GM19397 (cell line): ENCODE measurements at regions not wholly inside any gene's neighbourhood (a gene's known extent, or its start where the extent isn't known, plus 50 kb on each side); places are given as distances from the start of the nearest gene placed in this dataset.

Experiments used
- ATAC-seq: cut with Tn5 transposase; IDR thresholded peaks from one replicate; pipeline ENCODE4 v1.9.1; 2021; ENCODE audit warnings: mild to moderate bottlenecking, moderate library complexity; ENCODE audit not compliant: unreplicated experiment

DNA sequence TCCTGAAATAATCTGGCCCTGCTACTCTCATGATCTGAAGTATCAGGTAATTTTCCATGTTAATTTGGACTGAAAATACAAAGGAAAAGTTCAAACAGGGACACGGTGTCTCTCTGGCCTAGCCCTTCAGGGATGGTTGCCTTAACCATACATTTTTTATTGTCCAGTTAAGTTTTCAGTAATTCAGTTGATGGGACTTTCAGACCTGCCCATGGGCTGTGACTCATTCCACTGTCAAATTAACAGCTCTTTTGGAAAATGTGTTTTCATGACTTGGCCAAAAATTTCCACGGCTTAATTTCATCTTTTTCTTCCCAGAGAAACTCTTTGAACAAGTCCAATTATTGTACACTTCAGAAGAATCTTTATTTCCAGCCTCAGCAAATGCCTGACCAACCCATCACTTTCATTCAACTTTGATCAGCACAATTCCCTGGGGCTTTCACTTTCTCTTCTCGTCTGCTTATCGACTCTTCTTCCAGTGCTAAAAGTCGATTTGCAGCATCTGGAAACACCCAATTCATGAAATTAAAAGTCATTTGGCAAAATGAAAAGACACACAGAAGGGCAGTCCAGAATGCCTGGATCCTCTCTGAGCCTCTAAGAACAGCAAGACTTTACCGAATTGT is 293.9 kb downstream of the RAB28 start:
- no peak for ATAC-seq

DNA sequence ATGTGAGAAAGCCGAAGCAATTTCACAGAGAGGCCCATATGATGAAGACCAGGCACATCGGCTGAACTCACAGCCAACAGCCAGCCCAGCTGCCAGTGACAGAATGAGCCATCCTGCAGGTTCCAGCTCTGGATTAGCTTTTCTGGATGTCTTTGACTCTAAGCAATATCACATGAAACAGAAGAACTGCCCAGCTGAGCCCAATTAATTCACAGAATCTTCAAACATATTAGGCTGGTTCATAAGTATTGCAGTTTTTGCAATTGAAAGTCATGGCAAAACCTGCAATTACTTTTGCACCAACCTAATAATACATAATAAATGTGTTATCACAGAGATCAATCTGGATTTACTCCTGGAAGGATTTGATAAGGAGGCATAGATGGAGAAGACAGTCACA is 299.9 kb downstream of the RAB28 start:
- ATAC-seq, result no peak

DNA sequence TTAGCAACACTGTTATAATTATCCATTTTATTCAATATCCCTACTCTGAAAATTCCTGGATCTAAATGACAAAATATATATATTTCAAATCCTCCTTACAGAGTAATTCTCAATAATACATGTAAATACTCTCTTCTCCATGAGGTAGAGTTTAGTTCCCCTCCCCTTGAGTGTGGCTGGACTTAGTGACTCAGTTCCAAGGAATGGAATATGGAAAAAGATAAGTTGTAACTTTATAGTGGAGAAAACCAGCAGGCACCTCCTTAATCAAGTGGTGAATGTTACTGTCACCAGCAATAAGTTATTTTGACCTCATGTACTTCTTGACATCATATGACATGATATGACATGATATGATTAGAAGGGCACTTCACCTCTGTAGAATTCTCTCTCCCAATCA is 302.0 kb downstream of the RAB28 start:
- ATAC-seq, result no peak

DNA sequence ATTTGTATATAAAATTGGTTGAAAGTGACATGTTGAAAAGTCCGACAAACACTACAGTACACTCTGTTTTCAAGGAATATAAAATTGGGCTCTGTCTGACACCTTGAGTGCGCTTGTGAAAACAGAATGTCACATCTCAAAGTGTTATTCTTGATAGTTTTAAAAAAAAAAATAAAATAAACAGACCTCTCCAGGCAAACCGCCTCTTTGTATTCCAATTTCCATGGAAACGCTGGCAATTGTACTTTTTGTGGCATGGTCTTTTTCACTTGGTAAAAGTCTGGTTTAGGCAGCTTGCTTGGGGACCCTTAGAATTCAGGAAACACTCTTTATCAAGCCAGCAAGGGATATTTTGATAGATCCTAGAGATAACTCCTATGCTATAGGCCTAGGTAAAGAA is 302.5 kb downstream of the RAB28 start:
- no peak for ATAC-seq

DNA sequence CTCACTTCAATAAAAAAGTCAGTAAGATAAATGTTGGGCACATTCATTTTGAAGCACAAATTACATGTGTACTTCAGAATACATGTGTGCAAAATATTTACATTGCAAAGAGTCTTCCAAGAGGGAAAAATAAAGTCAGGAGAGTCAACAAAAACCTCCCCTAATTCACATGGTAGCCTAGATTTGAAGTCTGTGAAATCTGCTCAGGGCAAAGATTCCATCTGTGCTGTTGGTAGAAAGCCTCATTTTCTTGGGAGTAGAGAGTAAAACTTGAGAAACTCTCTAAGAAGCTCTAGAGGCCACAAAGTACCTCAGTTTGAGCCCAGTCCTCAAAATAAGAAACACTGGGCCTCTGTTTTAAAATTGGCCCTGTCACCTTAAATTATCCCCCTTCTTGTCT is 303.4 kb downstream of the RAB28 start:
- no peak for ATAC-seq

DNA sequence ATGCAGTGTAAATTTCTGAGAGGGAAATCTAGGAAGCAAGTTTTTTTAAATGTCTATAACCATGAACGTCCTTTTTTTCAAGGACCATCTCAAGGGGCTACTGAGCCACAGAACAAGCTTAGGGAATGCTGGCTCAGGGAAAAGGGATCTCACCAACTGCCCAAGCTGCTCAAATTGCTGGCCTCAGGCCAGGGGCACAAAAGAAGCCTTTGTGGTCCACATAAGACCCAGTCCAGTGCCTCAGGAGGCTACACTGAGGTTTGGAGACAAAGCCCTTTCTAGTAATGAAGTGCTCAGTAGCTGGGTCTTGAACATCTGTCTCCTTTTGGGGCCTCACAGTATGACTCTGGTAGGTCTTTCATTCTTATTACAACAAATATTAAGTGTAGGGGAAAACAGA is 305.5 kb downstream of the RAB28 start:
- ATAC-seq, result no peak

DNA sequence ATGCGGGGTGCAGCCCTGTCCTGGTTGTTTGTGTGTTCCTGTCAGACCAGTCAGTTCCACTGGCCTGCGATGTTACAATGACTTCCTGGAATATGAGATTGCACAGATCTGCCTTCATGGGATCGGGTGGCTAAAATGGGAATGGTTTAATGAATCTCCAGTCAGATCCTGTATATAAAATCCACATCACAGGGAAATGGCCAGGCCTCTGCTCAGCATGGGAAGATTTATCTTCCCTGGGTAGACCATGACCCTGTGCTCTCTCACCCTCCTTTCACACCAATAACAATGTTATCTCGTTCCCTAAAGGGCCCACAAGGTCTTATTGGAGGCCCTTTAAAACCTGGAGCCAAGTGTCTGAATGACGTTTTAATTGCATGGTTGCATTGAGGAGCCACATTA is 307.4 kb downstream of the RAB28 start:
- ATAC-seq, result no peak

DNA sequence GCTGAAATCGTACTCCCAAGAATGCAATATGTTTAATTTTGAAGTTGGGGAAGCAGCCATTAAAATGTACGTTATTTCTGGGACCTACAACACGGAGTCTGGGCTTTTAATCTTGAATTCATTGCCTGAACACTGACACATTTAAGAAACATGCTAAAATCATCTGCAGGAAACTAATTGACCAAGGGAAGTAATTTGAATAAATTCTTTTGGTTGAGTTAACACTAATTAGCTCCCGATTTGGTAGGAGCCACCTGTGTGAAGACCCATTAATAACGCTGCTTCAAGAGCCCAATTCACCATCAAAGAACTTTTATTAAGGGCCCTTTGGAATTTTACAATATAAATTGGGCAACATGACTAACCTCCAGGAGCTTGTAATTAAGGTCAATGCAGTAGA is 309.2 kb downstream of the RAB28 start:
- no peak for ATAC-seq

DNA sequence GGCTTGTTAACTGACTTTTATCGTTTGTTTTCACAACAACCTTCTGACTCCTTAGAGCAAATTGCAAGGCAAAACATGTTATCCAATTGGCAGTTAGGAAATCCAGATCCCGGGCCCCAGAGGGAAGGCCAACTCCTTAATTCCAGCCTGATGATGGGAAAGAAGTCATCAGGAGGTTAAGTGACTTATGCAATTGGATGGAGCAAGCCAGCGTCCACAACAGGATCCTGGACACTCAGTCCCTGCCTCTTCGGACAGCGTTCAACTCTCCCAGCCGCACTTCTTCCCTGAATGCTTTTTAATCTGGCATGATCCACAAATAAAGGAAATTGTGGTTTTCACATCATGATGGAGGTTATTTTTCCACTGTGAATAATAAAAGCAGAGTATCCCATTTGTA is 310.1 kb downstream of the RAB28 start:
- ATAC-seq, result no peak

DNA sequence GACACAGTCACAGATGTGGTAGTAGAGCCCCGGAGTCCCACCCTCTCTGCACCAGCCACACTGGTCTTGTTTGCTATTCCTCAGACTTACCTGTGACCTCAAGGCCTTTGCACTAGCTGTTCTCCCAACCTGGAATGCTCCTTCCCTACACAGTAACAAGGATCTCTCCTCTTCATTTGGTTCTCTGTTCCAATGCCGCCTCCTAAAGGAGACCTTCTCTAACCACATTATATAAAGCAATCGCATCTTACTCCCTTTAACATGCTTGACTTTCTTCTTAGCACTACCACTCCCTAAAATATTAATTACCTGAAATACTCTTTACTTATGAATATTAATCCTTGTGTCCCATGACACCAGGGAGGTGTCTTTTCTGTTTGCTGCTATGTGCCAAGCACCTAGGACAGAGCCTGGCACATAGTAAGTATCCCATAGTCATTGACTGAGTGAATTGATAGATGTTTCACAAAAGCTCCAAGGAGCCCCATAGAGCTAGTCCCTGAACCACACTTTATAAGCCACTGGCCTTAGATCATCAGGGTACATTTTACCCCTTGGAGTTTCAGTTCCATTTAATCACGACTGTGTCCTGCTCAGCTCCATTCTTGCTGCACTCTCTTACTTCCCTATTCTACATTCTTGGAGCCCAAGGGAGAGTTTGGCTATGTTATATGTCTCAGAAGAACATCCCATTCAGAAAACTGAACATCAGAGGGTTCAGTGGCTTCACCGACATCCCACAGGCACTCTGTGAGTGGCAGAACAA is 312.7 kb downstream of the RAB28 start:
- ATAC-seq, result no peak

DNA sequence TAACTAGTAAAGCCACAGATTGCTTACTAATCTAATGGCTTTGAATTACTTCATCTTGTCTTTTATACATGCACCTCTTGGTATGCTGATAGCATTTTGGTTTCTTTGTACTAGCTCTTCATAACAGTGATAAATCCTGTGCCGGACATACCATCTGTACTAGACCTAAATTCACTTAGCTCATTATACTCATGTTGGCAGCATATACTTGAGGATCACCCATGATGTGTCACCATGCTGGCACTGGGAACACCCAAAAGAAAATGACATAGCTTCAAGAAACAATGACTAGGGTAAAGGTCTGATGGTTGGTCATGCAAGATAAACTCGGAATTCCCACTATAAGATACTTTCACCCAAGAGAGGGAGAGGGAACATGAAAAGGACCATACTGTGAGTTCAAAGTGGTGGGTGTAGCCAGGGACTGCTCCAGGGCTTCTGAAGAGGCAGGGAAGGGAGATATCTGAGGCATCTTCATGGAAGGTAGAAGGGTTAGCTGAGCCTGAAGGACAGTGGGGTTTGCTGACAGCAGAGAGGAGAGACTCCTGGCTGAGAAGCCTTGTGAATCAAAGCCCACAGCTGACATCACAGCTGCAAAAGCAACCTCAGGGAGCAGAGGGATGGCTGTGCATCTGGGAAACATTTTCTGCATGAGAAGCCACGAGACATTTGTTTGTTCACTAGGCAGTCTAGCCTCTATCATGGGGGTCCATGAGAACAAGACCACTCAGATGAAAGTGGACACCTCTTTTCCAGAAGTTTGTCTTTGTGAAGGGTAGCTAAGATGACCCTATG is 314.2 kb downstream of the RAB28 start:
- ATAC-seq, result no peak

DNA sequence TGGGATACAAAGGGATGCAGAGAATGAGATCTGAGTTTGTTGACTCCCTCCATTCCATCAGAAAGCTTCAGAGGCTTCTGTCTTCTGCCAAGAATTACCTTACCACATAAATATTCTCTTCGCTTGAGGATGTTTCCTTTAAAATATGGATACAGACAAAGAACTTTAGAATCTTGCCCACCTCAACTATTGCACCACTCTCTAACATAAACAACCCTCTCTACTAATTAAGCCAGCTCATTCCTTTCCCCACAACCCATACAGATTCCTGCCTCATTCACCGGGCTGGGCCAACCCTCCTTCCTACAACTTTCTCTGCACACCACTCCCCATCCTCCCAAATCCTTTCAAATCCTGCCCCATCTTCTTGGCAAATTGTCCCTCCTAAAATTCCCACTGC is 315.8 kb downstream of the RAB28 start:
- ATAC-seq, result no peak

DNA sequence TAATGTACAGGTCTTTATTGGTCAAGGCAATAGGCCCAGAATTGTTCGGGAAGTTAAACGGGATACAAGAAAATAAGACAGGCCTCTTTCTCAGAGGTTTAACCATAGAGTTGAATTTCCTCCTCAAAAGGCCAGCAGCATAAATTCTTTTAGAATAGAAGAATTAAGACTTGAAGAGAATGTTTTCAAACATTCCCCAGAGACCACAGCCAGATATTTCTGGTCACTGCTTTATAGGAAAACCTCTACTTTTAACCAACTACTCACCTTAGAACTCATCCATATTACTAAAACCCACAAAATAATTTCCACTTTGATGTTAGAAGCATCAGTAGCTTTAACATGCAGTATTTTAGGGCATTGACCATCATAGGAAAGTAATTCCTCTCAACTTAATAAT is 317.9 kb downstream of the RAB28 start:
- ATAC-seq, result no peak

DNA sequence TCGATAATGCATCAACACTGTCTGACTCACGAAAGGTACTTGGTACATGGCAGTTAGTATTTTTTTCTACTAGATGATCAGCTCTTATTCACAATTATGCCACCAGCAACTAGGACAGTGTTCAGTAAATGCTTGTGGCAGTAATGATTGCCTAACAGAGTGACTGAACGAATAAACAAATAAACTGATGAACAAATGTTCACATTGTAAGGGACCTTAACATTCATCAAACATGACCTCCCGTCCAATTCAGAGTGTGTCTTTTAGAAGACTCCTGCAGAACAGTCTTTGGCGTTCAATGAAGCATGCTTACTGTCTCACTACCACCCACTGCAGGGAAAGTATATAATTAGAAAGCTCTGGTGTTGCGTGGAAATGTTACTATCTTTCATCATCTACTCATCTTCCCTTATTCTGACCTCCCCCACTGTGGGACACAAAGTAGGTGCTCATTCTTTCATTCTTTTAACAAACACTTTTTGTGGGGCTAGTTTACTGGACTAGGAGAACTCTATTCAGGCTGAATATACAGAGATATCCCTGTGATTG is 319.3 kb downstream of the RAB28 start:
- ATAC-seq, result no peak

DNA sequence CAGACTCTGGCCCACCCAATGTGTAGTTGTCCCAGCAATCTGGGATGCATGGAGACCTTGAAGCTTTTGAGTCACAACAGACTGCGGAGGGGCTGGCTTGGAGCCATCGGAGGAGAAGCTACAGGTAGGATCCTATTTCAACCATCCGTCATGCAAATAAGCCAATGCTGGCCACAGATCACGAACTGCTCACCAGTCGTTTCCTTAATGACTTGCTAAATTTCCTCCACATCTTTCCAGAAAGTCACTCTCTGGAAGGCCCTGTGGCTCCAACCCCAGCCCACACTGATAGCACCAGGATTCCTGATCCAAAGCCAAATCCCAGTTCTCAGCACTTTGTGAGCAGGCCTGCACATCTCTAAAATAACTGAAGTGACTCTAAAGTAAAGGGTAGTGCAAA is 321.3 kb downstream of the RAB28 start:
- ATAC-seq, result no peak

DNA sequence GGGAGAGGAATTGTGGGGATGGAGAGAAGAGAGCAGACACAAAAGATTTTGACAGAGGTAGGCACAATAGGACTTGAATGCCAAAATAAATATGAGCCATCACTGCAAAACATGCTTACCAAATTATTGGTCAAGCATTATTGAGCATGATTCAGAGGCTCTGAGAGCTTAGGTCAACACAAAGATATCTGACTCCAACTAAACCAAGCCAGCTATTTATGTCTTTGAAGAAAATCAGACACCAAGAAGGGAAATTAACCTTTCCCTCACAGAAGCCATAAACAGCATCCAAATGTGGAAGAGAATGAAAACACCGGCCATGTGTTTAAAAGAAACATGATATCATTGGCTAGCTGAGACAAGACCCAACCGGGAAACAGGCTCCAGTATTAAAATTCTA is 323.2 kb downstream of the RAB28 start:
- ATAC-seq, result no peak

DNA sequence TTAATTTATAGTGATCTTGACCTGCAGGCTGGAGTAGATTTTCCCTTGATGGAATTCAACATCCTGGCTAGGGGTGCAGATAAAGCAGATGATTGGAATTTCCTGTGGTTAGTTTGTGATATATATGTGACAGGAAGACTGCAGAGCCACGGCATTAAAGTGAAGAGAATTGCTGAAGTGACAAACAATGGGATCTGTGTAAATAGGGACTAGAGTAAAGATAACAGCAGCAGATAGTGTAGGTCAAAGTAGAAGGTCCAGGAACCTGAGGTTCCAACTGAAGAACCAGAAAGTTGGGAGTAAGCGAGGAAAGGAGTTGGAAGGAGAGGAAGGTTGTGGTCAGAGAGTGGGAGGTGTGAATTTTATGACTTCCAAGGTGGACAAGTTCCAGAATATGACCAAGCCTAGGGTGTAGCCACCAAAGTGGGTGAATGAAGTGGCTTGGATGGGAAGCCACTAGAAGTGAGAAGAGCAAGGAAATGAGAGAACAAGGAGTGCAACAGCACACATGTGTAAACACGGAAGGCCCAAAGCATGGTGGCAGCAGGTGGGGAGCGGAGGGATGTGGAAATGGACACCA is 325.0 kb downstream of the RAB28 start:
- ATAC-seq, result no peak

DNA sequence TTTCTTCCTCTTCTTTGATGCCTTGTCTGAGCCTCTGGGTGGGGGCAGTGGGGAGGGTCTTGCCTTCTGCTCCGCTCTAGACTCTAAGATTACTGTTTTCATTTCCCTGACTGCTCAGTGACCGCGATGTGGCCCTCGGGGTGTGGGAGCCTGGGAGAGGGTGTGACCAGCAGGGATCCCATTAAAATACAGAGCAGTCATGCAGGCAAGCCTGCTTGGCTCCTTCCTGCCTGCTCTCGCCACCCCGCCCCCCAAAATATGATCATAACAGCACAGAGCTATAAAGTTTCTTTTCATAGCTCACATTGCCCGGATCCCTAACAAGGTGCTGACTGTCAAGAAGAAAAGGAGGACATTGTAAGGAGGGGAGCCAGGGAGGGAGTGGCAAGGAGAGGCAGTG is 332.9 kb downstream of the RAB28 start:
- ATAC-seq, result no peak

DNA sequence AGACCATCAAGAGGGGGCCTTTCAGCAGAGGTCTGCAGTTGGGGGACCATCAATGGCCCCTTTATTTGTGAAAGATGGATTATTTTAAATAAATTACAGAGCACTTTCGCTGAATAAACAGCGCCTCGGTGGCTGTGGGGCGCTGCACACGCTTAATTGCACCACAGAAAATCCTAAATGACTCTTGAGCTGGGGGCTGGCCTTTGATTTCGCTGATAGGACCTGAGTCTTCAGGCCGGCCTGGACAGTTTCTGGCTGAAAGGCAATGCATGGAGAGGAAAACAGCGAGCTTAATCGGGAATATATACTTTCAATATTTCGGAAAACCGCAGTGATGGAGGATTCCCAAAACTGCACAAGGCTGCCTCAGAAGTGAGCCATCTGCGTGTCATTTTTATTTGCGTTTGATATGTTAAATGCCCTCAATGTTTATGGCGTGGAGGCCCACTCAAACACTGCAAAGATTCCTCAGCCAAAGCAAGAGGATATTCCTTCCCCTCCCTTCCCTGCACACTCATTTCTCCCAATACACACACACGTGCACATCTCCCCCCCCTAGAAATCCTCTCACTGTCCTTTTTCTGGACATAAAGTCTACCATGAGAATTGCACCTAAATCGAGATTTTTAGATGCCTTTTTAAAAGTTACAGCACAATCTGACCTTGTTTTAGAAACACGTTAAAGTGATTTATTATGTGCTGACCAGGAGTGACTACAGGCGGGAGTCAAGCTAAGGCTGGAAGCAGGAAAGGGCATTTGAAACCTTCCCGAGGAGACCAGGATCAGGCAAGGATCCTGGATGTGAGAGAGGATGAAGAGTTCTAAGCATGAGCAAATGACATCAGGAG is 340.7 kb downstream of the RAB28 start:
- no peak for ATAC-seq

DNA sequence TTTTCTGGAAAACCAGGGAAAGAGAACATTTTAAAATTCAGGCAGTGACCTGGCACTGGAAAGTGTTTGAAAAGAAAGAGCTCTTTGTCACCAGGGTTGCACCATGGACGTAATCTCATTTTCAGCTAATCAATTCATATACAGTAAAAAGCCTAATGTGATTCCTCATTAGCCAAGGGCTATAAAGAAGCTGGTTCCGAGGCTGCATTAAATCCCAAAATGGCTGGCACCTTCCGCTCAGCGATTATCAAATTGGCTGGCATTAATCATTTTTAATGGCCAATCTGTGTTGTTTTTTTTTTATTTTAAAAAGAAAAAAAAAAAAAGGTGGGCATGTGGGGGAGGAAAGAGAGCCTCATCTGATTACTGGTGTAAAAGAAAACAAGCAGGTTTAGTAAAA is 341.4 kb downstream of the RAB28 start:
- no peak for ATAC-seq

DNA sequence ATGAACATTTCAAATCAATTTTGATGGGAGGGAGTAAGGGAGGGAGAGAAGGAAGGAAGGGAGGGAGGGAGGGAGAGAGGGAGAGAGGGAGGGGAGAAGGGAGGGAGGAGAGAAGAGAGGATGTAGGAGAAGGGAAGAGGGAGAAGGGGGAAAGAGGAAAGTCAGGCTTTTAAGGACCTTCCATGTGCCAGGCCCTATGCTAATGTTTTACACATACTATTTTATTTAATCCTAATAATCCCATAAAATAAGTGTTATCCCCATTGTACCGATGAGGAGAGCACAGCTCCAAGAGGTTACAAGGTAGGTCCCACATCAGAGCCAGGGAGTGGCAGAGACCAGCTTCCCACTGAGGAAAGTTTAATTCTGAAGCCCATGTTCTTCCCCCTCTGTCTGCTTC is 341.9 kb downstream of the RAB28 start:
- no peak for ATAC-seq
